ENCODE measurements at regions not wholly inside any gene's neighbourhood (a gene's known extent, or its start where the extent isn't known, plus 50 kb on each side); places are given as distances from the start of the nearest gene placed in this dataset.
A peak's percentile ranks its signal among the peaks of the same experiment; 100 is the strongest.
"Not testable (repeated sequence)": the region's sequence is repeated elsewhere in the genome, so short reads cannot be mapped to it uniquely, and the experiment has no call there.

DNA sequence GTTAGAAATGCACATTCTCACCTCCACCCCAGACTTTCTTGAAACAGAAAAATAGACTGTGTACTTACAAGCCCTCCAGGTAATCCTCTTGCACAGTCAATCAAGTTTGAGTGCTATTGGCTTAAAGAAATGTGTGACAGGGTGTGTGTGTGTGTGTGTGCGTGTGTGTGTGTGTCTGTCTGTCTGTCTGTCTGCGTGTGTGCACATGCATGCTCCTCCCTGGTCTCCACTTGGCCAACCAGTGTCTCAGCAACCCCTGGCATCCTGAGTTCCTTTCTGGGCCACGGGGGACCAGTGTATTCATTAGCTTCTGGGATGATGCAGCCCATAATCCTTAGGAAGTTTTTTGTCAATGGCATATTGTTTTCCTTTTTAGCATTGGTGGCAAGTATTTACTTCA lies 128.8 kb upstream of the IL12A start:
- DNase-seq = no peak

DNA sequence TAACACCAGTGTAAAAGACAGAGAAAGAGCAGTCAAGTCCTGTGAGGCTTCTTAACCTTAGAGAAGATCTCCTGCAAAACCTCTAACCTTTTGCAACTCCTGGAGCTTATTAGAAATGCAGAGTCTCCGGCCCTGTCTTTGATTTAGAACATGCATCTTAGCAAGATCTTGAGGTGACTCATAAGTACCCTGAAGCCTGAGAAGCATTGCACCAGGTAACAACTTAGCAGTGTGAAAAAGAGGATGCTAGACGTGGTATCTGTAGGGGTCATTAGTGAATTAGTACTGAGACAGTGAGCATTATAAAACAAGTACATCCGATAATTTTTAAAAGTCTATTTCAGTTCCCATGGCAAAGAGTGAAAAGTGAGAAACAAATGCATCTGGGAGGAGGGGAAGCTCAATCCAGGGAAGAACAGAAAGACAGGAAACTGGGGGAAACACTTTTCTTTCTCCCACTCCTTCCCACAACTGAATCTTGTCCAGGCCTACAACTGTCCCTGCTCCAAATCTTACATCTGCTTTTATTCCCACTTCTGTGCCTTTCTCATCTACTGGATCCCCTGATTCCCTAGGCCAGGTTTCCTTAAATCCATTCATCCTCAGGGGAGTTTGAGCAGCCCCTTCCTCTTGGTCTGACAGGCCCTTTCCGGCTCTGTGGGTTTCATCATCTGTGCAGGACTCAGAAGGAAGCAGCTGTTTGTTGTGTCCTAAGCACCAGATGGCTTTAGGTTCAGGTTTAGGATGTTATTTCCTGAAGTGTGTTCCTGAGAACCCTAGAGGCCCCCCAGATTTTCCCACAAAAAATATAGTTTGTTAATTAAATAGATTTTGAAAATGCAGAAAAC lies 128.1 kb upstream of the IL12A start:
- DNase-seq = no peak

DNA sequence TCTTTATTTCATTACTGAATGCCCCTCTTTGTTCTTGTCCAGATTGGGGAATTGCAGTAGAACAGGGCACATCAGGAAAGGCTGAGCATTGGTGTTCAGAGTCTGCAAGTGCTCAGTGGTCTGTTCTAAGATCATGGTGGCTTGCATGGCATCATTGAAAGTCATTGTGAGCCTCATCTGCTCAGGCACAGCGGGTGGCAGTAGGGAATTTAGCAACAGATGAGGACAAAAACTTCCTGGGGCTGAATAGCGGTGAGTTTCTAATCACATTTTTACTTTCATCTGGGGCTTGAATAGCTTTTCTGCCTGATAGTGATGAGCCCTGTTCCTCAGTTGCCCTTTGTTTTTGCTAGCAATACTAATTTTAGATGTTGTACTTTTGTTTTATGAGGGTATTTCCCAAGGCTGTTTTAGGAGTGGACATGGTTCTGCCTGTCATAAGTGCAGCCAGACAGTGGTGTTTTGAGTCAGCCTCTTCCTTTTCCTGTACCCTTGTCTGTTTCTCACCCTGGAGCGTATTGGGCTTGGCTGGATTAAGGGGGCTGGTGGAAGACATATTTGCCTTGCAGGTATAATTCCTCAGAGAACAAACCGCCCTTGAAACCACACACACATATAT lies 127.2 kb upstream of the IL12A start:
- DNase-seq = no peak

DNA sequence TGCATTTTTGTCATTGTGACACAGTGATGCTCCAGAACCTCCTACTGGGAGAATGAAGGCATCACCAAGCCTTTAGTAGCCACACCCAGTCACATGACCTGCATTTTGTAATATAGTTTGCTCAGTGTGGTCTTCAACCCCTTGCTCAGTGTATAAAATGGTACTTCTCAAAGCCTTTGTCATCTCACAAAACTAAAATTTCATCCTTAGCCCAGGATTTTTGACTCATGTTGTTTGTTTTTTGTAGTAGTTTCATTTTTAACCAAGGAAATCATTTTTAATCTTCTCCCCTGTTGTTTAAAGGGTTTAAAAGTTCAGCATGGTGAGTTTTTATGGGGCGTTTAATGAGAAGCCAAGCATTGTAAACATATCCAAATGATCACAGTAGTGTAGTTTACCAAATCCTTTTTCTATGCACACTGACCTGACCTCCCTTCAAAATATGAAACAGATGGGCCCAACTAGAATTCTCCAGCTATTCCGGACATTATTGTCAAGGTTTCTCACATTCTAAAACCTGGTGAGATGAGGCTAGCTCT lies 123.5 kb upstream of the IL12A start:
- peak; percentile 48 for DNase-seq

DNA sequence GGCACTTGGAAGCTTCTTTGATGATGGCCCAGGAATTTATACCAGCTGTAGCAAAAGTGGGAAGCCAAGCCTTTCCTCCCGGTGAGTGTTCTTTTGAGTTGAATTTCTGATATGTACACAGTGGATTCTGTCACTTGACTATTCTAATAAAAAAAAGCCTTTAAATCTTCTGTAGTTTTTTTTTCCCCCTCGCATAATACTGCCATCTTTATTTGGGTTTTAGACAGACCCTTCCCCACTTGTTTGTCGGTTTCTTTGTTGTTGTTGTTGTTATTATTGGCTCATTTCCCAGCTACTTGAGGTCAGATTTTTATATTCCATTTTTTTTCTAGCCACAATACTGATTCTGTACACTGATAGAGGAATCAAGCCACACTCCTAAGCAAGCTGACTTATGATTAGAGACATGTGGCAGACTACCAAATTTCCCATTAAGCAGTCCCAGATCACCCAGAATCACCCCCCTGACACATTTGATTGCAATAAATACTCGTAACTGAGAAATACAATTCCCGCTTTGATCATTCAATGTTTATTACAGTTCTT lies 122.4 kb upstream of the IL12A start:
- peak; percentile 79 for DNase-seq

DNA sequence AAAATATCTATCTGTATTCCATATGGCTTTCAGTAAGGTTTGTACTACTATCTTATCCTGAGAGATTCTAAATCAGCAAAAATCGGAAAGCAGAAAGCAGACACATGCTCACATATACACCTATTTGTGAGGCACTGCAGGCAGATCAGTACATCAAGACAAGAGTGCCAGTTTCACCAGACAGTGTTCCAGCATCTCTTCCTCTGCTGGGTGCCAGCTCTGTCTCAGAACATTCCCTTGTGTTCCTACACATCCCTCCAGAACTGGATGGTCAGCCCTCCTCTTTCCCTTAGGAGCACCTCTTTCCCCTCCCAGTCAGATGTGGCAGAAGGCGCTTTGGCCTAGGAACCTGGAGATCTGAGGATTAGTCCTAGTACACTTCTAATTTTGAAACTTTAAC lies 121.3 kb upstream of the IL12A start:
- no peak for DNase-seq

DNA sequence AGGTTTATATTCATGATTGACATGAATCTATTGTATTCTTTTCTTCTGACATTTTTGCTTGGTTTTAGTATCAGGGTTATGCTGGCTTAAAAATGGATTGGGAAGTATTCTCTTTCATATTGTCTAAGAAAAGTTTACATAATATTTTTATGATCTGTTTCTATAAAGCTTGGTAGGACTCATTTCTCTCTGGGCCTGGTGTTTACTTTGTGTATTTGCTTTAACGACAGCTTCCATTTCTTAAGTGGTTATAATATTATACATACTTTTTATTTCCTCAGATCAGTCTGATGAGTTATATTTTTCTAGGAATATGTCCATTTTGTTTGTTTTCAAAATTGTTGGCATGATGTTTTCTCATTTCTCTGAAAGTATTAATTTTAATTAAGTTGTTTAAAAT lies 117.9 kb upstream of the IL12A start:
- no peak for DNase-seq

DNA sequence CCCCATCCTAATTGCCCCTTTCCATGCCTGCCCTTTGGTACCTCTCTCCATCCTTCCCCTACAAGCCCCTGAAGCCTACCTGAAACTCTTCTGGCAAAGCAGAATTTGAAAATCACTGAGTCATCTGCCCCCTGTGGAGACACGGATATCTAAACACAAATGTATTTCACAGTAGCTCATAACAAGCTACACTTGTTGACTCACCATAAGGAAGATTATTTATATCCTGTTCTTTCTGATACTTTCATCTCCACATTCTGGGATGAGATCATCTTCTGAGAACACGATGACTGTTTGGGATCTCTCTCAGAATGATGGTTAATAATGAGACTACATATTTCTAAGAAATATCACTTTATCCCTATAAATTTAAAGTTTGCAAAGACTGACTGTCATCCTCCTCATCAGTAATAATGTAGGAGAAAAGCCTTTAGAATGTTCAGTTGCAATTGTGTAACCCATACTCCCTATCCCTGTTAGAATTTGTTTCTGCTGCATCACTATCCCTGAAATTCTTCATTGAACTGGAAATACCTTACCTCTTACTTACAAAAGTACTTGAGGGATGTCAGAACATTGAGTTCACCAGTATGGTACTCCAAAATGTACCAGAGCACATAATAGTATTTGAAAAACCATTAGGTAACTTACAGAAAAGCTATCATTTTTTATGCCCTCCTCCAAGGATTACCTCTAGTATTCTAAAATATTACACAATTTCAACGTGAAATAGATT lies 116.1 kb upstream of the IL12A start:
- DNase-seq = peak; percentile 71

DNA sequence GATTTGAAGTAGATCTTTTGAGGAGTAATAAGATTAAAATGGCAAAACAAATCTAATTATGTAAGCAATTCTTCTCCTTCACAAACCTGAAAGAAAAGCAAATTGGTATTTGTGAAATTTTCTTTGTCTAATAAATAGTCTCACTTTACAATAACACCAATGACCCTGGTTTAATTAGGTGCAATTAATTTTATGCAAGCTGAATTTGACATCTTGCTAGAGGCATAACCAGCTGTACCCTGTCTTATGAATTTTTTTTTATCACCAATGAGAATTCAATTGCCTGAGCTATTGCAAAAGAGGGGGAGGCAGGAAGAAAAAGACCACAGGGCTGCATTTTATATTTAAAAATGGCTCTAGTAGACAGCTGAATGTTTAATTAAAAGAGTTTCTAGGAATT lies 113.5 kb upstream of the IL12A start:
- DNase-seq = no peak

DNA sequence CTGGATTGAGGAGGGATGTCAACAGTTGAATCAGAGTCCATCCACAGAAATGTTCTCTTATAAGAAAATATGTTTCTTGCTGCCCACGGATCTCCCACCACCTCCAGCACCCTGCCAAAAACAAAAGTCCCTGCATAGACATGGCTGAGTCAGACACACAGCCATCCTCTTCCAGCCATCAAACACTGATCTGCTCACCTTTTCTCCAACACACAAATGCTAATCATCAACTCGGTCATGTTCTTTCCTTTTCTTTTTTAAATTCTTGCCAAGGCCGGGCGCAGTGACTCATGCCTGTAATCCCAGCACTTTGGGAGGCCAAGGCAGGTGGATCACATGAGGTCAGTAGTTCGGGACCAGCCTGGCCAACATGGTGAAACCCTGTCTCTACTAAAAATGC lies 110.7 kb upstream of the IL12A start:
- no peak for DNase-seq

DNA sequence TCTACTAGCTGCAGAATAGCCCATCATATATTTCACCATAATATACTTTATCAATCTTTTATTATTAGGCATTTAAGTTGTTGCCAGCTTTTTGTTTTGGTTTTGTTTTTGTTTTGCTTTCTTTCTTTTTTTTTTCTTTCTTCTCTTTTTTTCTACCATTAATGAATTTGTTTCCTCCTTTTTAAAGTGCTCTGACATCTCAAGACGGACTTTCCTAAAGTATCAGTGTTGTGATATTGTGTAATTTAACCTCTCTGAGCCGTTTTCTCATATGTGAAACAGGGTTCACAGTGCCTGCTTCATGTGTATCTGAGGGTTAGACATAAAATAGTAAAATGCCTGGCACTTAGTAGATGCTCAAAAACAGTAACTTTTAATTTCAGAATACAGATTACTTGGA lies 109.5 kb upstream of the IL12A start:
- no peak for DNase-seq

DNA sequence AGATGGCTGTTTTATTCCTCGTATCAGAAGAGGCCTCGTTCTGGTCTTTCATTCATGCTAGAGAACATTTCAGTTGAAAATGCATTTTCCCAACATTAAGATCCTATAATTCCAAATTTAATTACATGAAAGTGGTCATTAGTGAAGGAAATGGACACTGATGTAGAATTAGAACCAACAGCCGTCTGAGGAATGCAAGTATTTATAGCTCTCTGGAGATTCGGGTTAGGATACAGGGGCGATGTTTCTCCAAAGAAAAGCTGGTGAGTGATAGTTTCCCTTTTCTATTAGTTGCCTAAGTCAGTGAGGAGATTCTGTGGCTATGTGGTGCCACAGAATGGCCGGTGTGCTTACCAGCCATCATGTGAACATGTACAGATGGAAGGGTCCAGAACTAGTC lies 109.0 kb upstream of the IL12A start:
- DNase-seq = no peak

DNA sequence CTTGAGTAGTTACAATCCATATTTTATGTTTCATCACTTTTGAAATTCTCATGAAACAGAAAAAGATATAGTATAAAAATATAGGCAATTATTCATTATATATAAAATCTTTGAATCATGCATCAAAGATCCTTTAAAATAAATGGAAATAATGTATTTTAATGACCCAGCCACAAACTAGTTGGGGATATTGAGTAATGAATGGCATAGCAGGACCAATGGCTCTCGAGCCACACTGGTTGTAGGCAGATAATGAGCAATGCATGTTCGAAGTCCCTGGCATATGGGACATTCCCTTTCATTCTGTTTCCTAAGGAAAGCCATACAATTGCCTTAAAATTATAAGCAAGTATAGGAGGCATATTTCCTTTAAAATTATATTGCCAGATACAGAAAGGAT lies 107.4 kb upstream of the IL12A start:
- no peak for DNase-seq

DNA sequence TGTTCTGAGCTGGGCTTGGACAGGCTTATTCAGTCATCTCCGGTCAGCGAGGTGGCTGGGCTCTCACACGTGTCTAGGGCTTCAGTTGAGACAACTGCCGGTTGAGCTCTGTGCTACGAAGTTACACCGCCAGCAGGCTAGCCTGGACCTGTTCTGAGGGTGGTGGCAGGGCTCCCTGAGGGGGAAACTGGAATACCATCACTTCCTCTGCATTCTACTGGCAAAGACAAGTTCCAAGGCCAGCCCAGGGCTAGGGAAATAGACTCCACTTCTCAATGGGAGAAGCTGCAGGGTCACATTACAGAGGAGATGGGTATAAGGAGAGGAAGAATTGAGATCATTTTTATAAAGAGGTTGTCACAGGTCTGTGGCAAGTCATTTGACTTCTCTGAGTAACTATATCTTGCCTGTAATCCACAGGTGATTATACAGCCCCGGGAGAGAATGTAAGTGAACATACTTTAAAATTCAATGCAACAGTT lies 106.8 kb upstream of the IL12A start:
- peak; percentile 8 for DNase-seq

DNA sequence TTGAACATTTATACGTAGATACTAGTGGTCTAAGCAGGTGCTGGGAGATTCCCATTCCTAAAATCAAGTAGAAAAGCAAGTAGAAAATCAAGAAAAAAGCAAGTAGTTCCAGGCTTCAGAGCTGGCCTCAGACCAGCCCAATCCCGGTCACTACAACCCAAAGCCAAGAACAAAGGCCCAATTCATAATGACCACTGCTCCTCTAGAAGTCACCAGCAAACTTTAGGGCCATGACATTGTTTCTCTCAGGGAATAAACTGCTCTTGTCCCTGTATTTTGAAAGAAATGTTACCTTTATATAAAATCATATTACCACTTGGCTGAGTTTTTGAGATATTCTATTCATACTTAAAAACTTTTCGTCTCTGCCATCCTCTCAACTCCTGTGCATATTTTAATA lies 106.3 kb upstream of the IL12A start:
- no peak for DNase-seq

DNA sequence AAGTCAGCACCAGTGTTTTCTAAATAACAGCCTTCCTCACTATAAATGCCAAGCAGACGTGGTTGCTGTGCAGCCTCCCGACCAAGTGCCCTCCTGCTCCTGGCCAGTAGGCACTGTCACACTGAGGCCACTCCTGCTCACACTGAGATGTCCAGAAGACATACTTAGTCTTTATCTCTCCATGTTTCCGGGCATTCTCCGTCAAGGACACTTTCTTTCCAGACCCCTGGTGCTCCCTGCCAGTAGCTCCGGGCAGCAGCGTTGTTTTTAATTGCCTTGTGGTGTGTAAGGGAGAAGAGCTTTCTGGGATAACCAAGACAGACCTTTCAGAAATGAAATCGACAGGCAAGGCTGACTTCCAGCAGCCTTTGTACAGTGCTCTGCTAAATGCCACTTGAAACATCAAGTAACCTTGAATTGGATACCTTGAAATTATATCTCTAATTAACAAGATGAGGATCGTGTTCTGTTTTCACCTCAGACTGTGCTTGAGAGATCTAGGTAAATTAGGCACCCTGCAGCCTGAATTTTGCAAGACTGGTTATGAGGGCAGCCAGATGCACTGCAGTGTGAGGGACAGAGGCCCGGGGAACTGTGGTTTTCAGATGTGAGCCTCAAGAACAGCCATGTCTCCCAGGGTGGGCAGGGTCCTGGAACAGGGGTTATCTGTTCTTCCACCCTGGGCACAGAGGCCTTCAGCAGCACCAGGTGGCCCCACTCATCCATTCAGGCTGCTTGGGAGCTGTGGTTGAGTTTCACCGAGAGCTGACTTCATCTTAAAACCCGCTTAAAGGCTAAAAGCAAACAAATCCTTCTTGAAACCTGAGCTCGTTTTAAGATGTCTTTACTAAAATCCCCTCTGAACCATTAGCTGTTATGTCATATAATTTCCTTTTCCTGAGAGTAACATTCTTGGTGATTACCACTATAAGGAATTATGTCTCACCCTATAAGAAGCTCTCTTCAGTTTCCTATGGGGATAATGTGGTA lies 105.5 kb upstream of the IL12A start:
- peak; percentile 95 for DNase-seq

DNA sequence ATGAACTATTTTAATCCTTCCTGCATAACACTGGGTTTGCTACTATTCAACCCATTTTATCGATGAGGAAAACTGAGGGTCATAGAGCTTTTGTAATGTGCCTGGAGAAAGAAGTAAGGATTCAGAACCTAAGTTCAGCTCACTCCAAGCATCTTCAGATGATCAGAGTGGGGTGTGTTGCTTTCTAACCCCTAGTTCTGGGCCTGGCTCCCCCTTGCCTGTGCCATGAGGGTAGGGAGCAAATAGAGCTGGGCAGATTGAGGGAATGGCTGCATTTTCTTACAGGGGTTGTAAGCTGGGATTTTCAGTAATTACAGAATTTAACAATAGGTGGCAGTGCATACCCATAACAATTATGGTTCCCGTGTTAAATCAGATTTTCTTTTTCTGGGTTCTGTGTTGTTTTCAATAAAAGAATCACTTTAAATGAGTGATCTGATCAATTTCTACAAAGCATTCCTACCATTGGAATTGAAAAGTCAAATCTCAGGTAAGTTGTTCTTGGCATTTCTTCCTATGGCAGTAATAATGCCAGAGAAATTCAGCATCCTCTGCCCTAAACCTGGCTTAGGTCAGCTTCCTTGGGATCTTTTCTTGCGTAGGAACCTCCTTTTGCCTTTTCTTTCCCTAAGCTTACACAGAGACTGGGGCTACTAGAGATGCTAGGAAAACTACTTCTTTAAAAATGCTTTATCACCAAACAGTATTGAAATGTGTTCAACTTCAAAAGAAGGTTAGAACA lies 103.8 kb upstream of the IL12A start:
- DNase-seq = no peak

DNA sequence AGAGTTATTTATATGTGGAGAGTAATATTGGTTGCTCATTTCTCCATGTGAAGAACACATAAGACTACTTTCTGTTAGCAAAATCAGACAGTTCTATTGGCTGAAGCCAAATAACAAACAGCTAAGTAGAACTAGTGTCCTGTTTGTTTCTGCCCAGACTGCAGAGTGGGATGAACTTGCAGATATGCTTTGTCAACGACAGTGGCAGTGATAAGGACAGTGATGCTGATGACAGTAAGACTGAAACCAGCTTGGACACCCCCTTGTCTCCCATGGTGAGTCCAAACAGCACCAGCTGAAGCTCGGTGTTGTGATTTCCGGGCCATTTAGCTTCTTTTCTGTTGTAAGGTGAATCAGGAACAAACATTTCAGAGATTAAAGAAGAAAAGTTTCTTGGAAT lies 102.6 kb upstream of the IL12A start:
- no peak for DNase-seq

DNA sequence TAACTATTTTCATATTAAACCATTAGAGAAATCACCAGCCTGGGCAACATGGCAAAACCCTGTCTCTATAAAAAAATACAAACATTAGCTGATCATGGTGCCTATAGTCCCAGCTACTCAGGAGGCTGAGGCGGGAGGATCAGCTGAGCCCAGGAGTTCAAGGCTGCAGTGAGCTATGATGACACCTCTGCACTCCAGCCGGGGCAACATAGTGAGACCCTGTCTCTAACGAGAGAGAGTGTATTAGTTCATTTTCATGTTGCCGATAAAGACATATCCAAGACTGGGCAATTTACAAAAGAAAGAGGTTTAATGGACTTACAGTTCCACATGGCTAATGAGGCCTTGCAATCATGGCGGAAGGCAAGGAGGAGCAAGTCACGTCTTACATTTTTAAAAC lies 102.1 kb upstream of the IL12A start:
- not testable (repeated sequence) for DNase-seq

DNA sequence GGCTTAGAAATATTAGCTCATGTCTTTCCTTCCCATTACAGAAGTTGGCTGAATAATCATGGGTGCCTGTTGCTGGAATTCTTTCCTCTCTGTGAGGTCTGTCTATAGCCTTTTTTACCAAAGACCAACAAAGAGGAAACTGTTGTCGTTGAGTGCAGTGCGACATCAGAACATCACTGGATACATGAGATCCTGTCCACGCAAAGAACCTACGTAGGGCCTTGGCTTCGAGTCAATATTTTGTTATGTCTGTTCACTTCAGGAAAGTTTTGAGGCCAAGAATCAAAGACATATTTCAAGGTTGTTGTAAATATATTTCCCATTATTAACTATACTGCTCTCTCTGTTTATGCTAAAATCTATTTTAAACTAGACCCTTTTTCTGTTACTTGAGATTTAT lies 101.5 kb upstream of the IL12A start:
- no peak for DNase-seq

DNA sequence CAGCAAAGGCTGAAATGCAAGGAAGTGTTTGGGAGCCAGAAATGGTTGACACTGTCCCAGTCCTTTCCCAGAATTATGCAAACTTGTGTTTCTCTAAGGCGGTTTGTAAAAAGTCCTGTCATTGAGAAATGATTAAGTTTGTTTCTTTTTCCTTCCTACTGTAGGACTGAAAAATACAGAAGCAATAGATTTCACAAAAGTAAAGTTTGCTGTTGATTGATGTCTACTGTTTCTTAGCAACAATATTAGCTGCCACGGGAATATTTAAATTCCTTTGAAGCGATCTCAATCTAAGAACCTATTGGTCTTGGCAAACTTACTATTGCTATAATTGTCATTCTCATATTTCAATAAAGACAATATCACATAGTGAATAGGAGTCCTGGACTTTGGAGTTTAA lies 100.7 kb upstream of the IL12A start:
- DNase-seq = no peak

Measured in DMS79 (cell line).